ENCODE measurements at regions not wholly inside any gene's neighbourhood (a gene's known extent, or its start where the extent isn't known, plus 50 kb on each side); places are given as distances from the start of the nearest gene placed in this dataset.
"Not testable (repeated sequence)": the region's sequence is repeated elsewhere in the genome, so short reads cannot be mapped to it uniquely, and the experiment has no call there.

- no peak for DNase-seq
- no peak for ATAC-seq
- intact Hi-C loops (cut with DNase I): no loop called here
Measured at GRCh38 chr1:4124631-4125145, 224.6 kb upstream of the C1orf174 start.

DNA sequence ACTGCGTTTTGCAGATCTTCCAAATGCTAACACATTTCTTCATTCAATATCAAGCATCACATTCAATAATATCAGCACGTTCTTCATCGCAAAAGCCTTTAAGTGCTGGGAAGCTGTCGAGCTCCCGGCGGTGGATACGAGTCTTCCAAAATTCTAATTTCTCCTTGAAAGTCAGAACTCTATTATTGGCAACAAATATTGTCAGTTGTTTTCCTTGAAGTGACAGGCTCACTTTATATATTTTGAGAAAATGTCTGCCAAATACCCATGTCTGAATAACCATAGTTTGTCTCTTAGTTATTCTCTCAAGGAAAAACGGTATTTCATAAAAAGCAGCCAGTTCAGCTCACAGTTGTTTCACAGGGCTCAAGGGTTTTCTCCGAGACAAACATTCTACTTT lies 226.2 kb upstream of the C1orf174 start:
- ATAC-seq (no peak), DNase-seq (no peak)
- intact Hi-C loops (cut with DNase I): no loop called here

GRCh38 chr1:4126731-4127591 lies 226.9 kb upstream of the C1orf174 start:
- DNase-seq (no peak), ATAC-seq (no peak)
- intact Hi-C loops (cut with DNase I): no loop called here

- intact Hi-C loops (cut with DNase I): no loop called here
- DNase-seq: no peak
- no peak for ATAC-seq
Measured at GRCh38 chr1:4127592-4128140, 227.6 kb upstream of the C1orf174 start.

GRCh38 chr1:4128616-4129015 lies 228.5 kb upstream of the C1orf174 start:
- no peak for ATAC-seq
- intact Hi-C loops (cut with DNase I): no loop called here
- DNase-seq: no peak

GRCh38 chr1:4129693-4130092 lies 229.6 kb upstream of the C1orf174 start:
- intact Hi-C loops (cut with DNase I): no loop called here
- DNase-seq (no peak), ATAC-seq (no peak)

DNA sequence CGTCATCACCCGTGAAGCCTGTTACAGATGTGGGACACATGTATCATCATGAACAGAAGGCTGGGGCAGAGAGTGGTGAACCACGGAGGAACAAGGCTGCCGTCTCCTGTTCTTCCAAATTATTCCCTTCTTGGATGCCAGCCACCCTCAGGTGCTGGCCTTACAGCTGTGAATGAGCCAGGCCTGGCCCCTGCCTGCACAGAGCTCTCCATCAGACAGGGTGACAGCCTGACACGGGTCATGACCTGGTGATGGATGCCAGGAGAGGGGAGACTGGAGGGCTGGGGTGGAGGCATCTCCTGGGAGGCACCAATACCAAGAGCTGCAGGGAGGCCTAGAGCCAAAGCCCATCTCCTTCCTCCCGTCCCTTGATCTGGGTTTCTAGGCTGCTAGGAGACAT lies 230.0 kb upstream of the C1orf174 start:
- intact Hi-C loops (cut with DNase I): no loop called here
- ATAC-seq: no peak
- no peak for DNase-seq

DNA sequence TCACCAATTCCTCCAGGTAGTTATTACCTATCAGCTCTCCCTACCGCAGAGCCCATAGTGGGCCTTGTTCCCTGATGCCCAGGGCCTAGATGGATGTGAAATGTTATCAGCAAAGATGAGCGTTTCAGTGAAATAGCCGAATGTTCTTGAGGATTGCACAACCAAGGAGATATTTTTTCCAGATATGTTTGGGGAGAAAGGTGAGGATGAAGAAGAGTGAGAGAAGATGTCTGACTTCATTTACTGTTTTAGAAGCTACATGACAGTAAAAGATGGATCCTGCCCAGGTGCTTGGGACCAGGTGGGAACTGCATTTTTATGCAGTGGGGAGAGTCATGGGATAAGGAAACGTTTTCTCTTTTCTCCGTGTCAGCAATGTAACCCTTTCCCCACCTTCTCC lies 231.7 kb upstream of the C1orf174 start:
- intact Hi-C loops (cut with DNase I): no loop called here
- no peak for ATAC-seq
- DNase-seq: no peak

DNA sequence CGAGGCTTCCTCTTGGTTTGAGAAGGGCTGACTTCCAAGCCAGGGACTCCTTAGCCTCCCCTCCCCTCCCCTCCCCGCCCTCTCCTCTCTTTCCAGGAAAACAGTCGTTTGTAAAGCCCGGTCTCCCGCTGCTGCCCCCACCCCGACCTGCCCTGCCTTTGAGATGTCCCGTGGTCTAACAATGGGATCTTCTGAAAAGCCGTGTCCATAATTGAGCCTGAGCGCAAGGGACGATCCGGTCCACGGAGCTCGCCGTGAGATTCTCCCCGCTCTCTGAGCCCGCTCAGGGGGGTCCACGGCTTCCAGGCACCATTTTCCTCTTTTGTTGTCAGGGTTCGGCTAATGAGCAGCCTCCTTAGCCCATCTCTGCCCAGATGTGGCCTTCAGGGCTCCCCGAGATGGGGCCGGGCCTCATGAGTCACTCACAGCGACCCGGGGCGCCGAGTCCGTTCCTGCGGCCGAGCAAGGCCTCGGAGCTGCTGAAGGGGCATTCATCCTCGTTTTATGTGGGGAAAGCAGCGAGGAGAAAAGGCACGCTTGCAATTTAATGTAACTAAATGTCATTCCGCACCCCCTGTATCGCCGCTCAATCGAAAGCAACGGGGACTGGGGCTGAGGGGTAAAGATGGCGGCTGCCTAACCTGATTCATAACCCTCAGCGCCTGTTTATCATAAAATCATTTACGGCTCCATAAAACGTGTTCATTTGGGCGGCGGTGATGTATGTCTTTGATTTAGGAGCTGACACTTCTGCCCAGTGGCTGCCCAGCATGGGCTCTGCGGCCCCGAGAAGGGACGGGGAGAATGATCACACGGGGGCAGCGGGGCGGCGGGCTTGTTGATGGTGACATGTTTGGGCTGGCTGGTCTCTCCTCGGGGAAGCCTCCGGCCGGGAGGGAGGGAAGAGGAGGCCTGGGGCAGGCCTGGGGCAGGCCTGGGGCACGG lies 232.6 kb upstream of the C1orf174 start:
- ATAC-seq (no peak), DNase-seq (no peak)
- intact Hi-C loops (cut with DNase I): no loop called here

DNA sequence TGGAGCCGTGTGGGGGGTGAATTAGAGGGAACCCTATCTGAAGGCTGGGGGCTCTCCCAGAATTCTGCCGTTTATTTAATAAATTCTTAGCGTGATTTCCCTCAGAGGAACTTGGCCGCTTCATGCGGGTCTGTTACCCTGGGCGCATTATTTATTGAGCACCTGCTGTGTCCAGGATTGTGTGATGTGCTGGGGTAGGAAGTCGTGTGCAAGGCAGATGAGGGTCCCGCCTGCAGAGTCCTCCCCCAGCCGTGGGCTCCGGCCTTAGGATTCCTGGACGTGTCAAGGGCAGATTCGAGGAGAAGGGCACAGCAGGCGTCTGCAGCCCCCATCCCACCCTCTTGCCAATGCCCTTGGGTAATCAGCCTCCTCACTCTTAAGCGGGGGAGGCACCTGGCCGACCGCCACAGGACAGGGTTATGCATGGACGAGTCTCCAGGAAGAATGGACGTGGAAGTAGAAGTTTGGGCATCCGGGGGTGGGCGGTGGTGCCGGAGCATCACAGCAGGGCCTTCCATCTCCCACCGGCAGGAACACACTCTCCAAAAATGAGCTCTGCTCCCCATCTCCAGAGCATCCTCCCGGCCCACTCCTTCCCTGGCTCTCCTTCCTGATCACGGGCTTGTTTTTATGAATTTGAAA lies 233.3 kb upstream of the C1orf174 start:
- intact Hi-C loops (cut with DNase I): no loop called here
- ATAC-seq (no peak), DNase-seq (no peak)

GRCh38 chr1:4133939-4134321 lies 233.9 kb upstream of the C1orf174 start:
- DNase-seq: no peak
- no peak for ATAC-seq
- intact Hi-C loops (cut with DNase I): no loop called here

- DNase-seq; intact Hi-C loops (cut with DNase I); ATAC-seq: not testable (repeated sequence)
Measured at GRCh38 chr1:4135853-4136252, 235.8 kb upstream of the C1orf174 start.

DNA sequence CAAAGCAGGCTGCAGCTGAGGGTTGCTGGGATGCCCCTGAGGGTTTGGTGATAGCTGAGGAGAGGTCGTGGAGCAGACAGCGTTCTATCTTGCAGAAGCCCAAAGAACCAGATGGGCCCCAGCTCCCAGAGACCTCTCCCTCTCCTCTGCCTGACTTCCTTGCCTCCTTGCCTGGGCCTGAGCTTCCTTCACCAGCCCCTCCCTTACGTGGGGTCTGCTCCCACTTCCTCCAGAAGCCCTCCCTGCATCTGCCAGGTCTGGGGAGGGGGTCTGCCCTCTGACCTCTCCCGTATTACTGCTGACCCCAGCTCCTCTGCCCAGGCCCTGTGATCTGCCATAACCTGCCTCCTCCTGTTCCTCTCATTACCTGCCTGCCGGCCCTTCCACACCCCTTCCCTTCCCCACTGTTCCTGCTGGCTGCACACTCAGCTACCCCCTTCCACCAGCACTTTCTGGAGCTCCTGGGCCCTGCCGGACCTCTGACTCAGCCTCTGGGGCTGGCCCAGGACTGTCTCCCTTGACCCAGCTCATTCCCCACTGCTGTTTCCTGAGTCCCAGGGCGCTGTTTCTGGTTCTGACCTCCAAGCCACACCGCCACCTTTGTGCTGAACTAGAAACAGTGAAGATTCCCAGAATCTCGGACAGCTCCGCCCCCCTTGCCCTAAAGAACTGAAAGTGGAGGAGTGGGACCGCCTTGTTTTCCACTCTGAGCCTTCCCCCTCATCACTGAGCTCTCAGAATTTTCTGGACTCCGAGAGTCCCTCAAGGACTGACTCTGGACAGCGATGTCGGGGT lies 237.7 kb upstream of the C1orf174 start:
- intact Hi-C loops (cut with DNase I): no loop called here
- DNase-seq (no peak), ATAC-seq (peak in 1 of 2 donors; percentile 55)

DNA sequence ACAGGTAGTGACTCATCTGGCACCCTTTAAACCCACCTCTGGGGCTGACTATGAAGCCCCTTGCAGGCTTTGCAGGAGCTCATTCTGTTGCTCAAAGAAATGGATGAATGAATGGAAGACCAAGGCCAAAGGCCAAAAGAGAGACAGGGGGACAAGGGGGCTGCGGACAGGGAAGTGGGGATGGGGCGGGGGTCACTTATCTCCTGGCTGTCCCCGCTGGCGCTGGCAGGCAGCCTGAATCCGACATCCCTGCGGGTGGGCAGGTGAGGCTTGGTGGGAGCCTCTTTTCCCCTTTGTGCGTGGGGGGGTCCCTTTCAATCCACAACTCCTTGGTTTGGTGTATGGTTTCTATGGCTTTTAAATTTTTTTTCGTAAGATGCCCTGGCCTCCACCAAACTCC lies 239.6 kb upstream of the C1orf174 start:
- ATAC-seq (no peak), DNase-seq (no peak)
- intact Hi-C loops (cut with DNase I): no loop called here

DNA sequence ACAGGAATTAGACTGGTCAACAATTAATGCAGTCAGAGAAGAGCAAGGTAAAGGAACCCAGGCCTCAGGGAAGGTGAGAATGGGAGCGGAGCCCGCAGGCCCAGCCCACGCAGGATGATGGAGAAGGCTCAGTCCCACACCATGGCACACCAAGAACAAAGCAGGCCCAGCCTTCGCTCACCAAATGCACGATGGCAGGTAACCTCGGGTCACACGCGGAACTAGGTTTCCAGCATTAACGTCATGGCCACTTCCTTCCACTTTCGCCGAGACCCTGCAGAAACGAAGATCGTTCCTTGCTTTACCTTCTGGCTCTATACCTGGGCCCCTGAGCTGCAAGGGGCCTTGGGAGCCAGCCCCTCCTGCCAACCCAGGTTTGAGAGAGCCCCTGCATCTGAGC lies 240.2 kb upstream of the C1orf174 start:
- ATAC-seq: no peak
- intact Hi-C loops (cut with DNase I): no loop called here
- no peak for DNase-seq

- intact Hi-C loops (cut with DNase I): no loop called here
- DNase-seq (no peak), ATAC-seq (no peak)
Measured at GRCh38 chr1:4140821-4141220, 240.7 kb upstream of the C1orf174 start.

- DNase-seq: no peak
- intact Hi-C loops (cut with DNase I): no loop called here
- ATAC-seq: no peak
Measured at GRCh38 chr1:4144349-4144971, 244.4 kb upstream of the C1orf174 start.

GRCh38 chr1:4146101-4146500 lies 246.0 kb upstream of the C1orf174 start:
- intact Hi-C loops (cut with DNase I): no loop called here
- DNase-seq (no peak), ATAC-seq (no peak)

Data from left cardiac atrium (tissue), 4 donors.